HG02885 (cell line): ENCODE measurements at regions not wholly inside any gene's neighbourhood (a gene's known extent, or its start where the extent isn't known, plus 50 kb on each side); places are given as distances from the start of the nearest gene placed in this dataset.
"Not testable (repeated sequence)": the region's sequence is repeated elsewhere in the genome, so short reads cannot be mapped to it uniquely, and the experiment has no call there.

Source experiments
- ATAC-seq: cut with Tn5 transposase; IDR thresholded peaks from one replicate; pipeline ENCODE4 v1.9.1; 2021; ENCODE audit warnings: mild to moderate bottlenecking; ENCODE audit not compliant: unreplicated experiment, poor library complexity

GRCh38 chr14:85124631-85125290, 405.2 kb upstream of the FLRT2 start:
- no peak for ATAC-seq

GRCh38 chr14:85125291-85125670, 404.7 kb upstream of the FLRT2 start:
- ATAC-seq, result no peak

- no peak for ATAC-seq
Observed at GRCh38 chr14:85129921-85130320, 400.0 kb upstream of the FLRT2 start.

- no peak for ATAC-seq
Observed at GRCh38 chr14:85131226-85131922, 398.6 kb upstream of the FLRT2 start.

GRCh38 chr14:85142982-85143381, 387.0 kb upstream of the FLRT2 start:
- ATAC-seq, result no peak

- ATAC-seq, result no peak
Observed at GRCh38 chr14:85146779-85147178, 383.2 kb upstream of the FLRT2 start.

GRCh38 chr14:85150166-85150565, 379.8 kb upstream of the FLRT2 start:
- no peak for ATAC-seq

- no peak for ATAC-seq
Observed at GRCh38 chr14:85154714-85155113, 375.2 kb upstream of the FLRT2 start.

GRCh38 chr14:85156319-85156718, 373.6 kb upstream of the FLRT2 start:
- ATAC-seq, result no peak

- ATAC-seq, result no peak
Observed at GRCh38 chr14:85159726-85160125, 370.2 kb upstream of the FLRT2 start.

GRCh38 chr14:85165094-85165493, 364.9 kb upstream of the FLRT2 start:
- no peak for ATAC-seq

- ATAC-seq, result no peak
Observed at GRCh38 chr14:85169381-85169780, 360.6 kb upstream of the FLRT2 start.

- ATAC-seq, result no peak
Observed at GRCh38 chr14:85172290-85172689, 357.7 kb upstream of the FLRT2 start.

- ATAC-seq, result no peak
Observed at GRCh38 chr14:85172889-85173477, 357.0 kb upstream of the FLRT2 start.

- no peak for ATAC-seq
Observed at GRCh38 chr14:85175556-85175955, 354.4 kb upstream of the FLRT2 start.

GRCh38 chr14:85178864-85179263, 351.1 kb upstream of the FLRT2 start:
- ATAC-seq, result no peak

GRCh38 chr14:85180876-85181275, 349.1 kb upstream of the FLRT2 start:
- no peak for ATAC-seq

- ATAC-seq, result no peak
Observed at GRCh38 chr14:85182282-85182681, 347.7 kb upstream of the FLRT2 start.

- ATAC-seq, result no peak
Observed at GRCh38 chr14:85186082-85186481, 343.9 kb upstream of the FLRT2 start.

- no peak for ATAC-seq
Observed at GRCh38 chr14:85187521-85187920, 342.4 kb upstream of the FLRT2 start.

- no peak for ATAC-seq
Observed at GRCh38 chr14:85188836-85189235, 341.1 kb upstream of the FLRT2 start.

- not testable (repeated sequence) for ATAC-seq
Observed at GRCh38 chr14:85189253-85189652, 340.7 kb upstream of the FLRT2 start.
